ENCODE measurements at regions not wholly inside any gene's neighbourhood (a gene's known extent, or its start where the extent isn't known, plus 50 kb on each side); places are given as distances from the start of the nearest gene placed in this dataset.
A peak's percentile ranks its signal among the peaks of the same experiment; 100 is the strongest.
"Not testable (repeated sequence)": the region's sequence is repeated elsewhere in the genome, so short reads cannot be mapped to it uniquely, and the experiment has no call there.

- DNase-seq (ENCODE audit: low spot score), result no peak
These were observed 77.2 kb upstream of the GALNT7 start for GRCh38 chr4:173091362-173091761.

- DNase-seq (ENCODE audit: low spot score), result no peak
These were observed 76.7 kb upstream of the GALNT7 start for GRCh38 chr4:173091958-173092357.

- DNase-seq (ENCODE audit: low spot score), result no peak
These were observed 75.2 kb upstream of the GALNT7 start for GRCh38 chr4:173093361-173093760.

- DNase-seq (ENCODE audit: low spot score), result peak; percentile 3
These were observed 73.7 kb upstream of the GALNT7 start for GRCh38 chr4:173094739-173095421.

GRCh38 chr4:173099447-173099846 is 69.2 kb upstream of the GALNT7 start:
- not testable (repeated sequence) for DNase-seq (ENCODE audit: low spot score)

GRCh38 chr4:173111031-173111430 is 57.6 kb upstream of the GALNT7 start:
- DNase-seq (ENCODE audit: low spot score), result no peak

- not testable (repeated sequence) for DNase-seq (ENCODE audit: low spot score)
These were observed 51.2 kb upstream of the GALNT7 start for GRCh38 chr4:173117430-173117829.
